Glutamatergic neuron (in vitro differentiated cells): ENCODE measurements at regions not wholly inside any gene's neighbourhood (a gene's known extent, or its start where the extent isn't known, plus 50 kb on each side); places are given as distances from the start of the nearest gene placed in this dataset.

Source experiments
- DNase-seq: peaks from one replicate; pipeline ENCODE4 v3.0.0; 2022
- H3K27ac Mint-ChIP-seq: one replicate; pipeline ENCODE4 v1.8.0; 2020; ENCODE audit warnings: mild to moderate bottlenecking, mixed read lengths, inconsistent platforms; ENCODE audit not compliant: unreplicated experiment
- H3K27me3 Mint-ChIP-seq: one replicate; pipeline ENCODE4 v1.8.0; 2020; ENCODE audit warnings: mild to moderate bottlenecking, moderate library complexity, mixed read lengths, inconsistent platforms; ENCODE audit not compliant: unreplicated experiment
- H3K36me3 Mint-ChIP-seq: one replicate; pipeline ENCODE4 v1.8.0; 2020; ENCODE audit warnings: mild to moderate bottlenecking, mixed read lengths, inconsistent platforms; ENCODE audit not compliant: unreplicated experiment
- H3K4me1 Mint-ChIP-seq: one replicate; pipeline ENCODE4 v1.8.0; 2020; ENCODE audit warnings: mild to moderate bottlenecking, low read depth, mixed read lengths, inconsistent platforms; ENCODE audit not compliant: unreplicated experiment
- H3K4me3 Mint-ChIP-seq: one replicate; pipeline ENCODE4 v1.8.0; 2020; ENCODE audit warnings: mild to moderate bottlenecking, mixed read lengths, inconsistent platforms; ENCODE audit not compliant: unreplicated experiment
- H3K9me3 Mint-ChIP-seq: one replicate; pipeline ENCODE4 v1.8.0; 2020; ENCODE audit warnings: mild to moderate bottlenecking, moderate library complexity, mixed read lengths, inconsistent platforms; ENCODE audit not compliant: unreplicated experiment
- TF ChIP-seq, protein P1 (sequence below): fragments of 200-600 bp; sonication (generic); IDR thresholded peaks from one replicate; pipeline ENCODE4 v1.5.0; 2021; ENCODE audit not compliant: partially characterized antibody, unreplicated experiment

DNA sequence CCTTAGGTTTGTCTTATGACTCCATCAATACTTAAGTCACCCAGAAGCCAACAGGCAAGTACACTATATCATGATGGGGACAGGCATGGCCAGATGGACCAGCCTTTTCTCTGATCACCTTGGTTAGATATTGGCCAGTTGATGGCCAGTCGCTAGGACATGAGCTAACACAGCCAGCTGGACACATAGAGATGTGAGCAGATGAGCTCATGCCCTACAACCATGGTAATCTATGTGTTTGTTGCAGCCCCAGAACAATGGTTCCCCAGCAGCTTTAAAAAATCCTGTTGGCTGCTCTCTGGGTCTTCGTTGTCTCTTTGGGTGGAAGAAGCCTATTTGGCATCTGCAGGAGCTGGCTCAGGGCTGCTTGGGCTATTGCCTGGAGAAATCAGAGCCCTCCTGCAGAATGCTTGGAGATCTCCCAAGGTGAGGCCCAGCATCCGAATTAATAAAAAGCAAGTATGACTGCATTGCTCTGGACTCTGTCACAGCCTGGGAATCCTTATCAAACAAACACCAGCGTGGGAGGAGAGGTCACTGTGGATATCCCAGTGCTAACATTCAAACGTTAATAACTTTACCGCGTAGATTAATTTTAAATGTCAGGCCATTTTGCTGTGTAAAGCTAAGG, 62.3 kb upstream of the KLHL29 start:
- Mint-ChIP-seq H3K9me3 (peaks cover 1% of the 10 kb centered on the region), H3K27ac (no peak overlapping the region), H3K36me3 (peaks cover 8% of the 10 kb centered on the region), H3K4me1 (peaks cover 2% of the 10 kb centered on the region), H3K4me3 (no peak overlapping the region), H3K27me3 (peaks cover 11% of the 10 kb centered on the region)
- TF ChIP-seq, protein P1, sequence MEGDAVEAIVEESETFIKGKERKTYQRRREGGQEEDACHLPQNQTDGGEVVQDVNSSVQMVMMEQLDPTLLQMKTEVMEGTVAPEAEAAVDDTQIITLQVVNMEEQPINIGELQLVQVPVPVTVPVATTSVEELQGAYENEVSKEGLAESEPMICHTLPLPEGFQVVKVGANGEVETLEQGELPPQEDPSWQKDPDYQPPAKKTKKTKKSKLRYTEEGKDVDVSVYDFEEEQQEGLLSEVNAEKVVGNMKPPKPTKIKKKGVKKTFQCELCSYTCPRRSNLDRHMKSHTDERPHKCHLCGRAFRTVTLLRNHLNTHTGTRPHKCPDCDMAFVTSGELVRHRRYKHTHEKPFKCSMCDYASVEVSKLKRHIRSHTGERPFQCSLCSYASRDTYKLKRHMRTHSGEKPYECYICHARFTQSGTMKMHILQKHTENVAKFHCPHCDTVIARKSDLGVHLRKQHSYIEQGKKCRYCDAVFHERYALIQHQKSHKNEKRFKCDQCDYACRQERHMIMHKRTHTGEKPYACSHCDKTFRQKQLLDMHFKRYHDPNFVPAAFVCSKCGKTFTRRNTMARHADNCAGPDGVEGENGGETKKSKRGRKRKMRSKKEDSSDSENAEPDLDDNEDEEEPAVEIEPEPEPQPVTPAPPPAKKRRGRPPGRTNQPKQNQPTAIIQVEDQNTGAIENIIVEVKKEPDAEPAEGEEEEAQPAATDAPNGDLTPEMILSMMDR: no peak
- no peak for DNase-seq

DNA sequence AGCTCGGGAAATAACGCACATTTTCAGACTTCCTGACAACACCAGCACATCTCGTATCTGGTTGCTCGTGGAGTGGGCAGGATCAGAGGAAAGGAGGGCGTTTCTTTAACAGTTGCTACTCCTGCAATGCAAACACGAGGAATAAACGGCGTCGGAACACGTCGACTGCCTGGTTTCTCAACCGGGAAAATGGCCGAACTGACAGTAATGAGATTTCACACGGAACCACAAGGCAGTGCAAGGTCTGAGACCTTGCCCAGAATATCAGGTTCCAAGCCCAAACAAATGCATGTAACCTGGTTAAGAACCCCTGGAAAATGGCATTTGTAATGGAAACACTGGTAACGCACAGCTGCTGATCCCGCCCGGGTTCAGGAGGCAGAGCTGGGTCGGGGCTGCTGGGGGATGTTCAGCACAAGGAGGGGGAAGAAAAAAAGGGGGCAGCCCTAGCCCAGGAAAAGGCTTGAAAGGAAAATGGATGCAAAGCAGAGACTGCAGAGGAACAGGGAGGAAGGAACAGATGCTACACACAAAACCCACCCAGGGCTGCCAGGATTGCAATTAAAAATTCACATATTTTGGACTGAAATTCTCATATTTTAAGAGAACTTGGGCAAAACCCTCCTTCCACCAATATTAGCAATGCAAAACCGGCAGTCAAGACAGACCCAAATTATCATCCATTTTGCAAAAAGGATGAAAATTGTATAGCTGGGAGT, 61.6 kb upstream of the KLHL29 start:
- Mint-ChIP-seq H3K27me3 (peaks cover 10% of the 10 kb centered on the region), H3K9me3 (peaks cover 1% of the 10 kb centered on the region), H3K4me1 (peaks cover 2% of the 10 kb centered on the region), H3K4me3 (no peak overlapping the region), H3K36me3 (peaks cover 8% of the 10 kb centered on the region), H3K27ac (no peak overlapping the region)
- no peak for DNase-seq
- TF ChIP-seq, protein P1: no peak

DNA sequence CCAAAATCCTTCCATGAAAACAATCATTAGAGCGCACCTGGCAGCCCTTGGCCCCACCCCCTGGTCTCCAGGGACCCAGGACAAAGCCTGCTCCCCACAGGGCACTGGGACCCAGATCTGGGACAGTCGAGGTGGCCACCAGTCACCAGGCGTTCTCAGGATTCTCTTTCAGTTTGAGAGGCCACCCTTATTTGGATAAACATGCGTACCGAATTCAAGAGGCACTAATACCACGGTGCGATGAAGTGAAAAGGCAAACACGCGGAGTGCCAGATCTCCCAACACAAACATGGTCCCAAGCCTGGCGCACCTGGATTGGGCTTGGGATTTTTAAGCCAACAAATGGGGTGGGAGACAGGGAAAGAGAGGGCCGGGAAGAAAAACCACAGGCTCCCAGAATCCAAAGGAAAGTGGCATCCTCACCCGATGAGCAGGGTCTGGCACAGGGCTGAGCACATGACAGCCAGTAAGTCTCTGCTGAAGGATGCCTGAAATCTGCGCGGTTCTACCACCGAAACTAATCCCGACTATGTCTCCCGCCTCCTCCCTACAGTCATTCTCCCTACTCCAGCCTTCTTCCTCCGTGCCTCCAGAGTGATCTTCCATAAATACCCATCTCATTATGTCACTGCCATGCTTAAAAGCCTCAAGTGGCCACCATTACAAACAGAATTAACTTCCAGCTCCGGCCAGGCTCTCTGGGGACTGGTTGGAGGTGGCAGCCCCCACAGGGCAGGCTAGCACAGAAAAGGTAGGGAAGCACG, 60.9 kb upstream of the KLHL29 start:
- no peak for DNase-seq
- peaks cover 1% of the 10 kb centered on the region for H3K9me3 Mint-ChIP-seq
- peaks cover 10% of the 10 kb centered on the region for H3K27me3 Mint-ChIP-seq
- H3K4me1 Mint-ChIP-seq: peaks cover 2% of the 10 kb centered on the region
- no peak overlapping the region for H3K4me3 Mint-ChIP-seq
- peaks cover 8% of the 10 kb centered on the region for H3K36me3 Mint-ChIP-seq
- TF ChIP-seq, protein P1: no peak
- H3K27ac Mint-ChIP-seq: no peak overlapping the region

DNA sequence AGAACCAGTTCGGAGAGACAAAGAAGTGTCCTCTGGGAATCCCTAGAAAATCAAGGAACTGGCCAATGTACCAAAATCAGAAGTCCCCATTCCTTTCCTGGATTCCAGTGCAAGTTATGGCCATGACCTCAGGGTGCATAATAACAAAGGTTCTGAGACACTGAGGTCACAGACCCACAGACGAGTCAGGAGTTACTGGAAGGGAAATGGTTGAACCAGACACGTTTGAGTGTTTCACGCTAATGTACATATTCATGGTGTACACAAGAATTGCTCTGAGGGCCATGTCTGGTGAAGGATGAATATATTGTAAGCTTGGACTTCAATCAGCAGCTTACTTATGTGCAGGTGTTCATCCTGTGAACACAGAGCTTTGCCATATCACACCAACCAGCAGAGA, 58.6 kb upstream of the KLHL29 start:
- H3K4me1 Mint-ChIP-seq: peaks cover 2% of the 10 kb centered on the region
- peaks cover 7% of the 10 kb centered on the region for H3K36me3 Mint-ChIP-seq
- H3K27ac Mint-ChIP-seq: no peak overlapping the region
- H3K4me3 Mint-ChIP-seq: no peak overlapping the region
- TF ChIP-seq, protein P1: no peak
- H3K9me3 Mint-ChIP-seq: peaks cover 1% of the 10 kb centered on the region
- DNase-seq: no peak
- H3K27me3 Mint-ChIP-seq: peaks cover 10% of the 10 kb centered on the region
